GM23338 (cell line): ENCODE measurements at regions not wholly inside any gene's neighbourhood (a gene's known extent, or its start where the extent isn't known, plus 50 kb on each side); places are given as distances from the start of the nearest gene placed in this dataset.

Experiments used
- CREB1 ChIP-seq: fragments of 250-450 bp; sonication (Bioruptor Pico); IDR thresholded peaks from 2 replicates; pipeline ENCODE4 v1.5.0; 2020; ENCODE audit warnings: low read depth, mild to moderate bottlenecking, moderate library complexity
- CTCF ChIP-seq, 2 experiments: fragments of 200-600 bp in 1 of 2; sonication (generic) in 1 of 2; conservative IDR thresholded peaks; 2 replicates each; pipeline versions ENCODE4 v1.5.1 to v1.6.1; 2016 to 2017; ENCODE audit warnings: antibody characterized with exemption in 2 of 2, low read depth in 2 of 2, mild to moderate bottlenecking in 2 of 2, moderate library complexity in 1 of 2
- EZH2 ChIP-seq: fragments of 200-600 bp; sonication (generic); IDR thresholded peaks from one replicate; pipeline ENCODE4 v1.8.0; 2017; ENCODE audit warnings: antibody characterized with exemption, mild to moderate bottlenecking, low read depth; ENCODE audit not compliant: unreplicated experiment
- EZH2phosphoT487 ChIP-seq: fragments of 200-600 bp; sonication (generic); IDR thresholded peaks from one replicate; pipeline ENCODE4 v1.8.1; 2018; ENCODE audit warnings: antibody characterized with exemption; ENCODE audit not compliant: unreplicated experiment
- POLR2AphosphoS5 ChIP-seq: IDR thresholded peaks from 2 replicates; pipeline ENCODE4 v1.6.1; 2016; ENCODE audit warnings: antibody characterized with exemption, low read depth
- STAT1 ChIP-seq: IDR thresholded peaks from one replicate; pipeline ENCODE4 v1.6.1; 2016; ENCODE audit warnings: antibody characterized with exemption; ENCODE audit not compliant: unreplicated experiment
- ZNF114 ChIP-seq: fragments of 250-450 bp; sonication (Bioruptor Pico); IDR thresholded peaks from 2 replicates; pipeline ENCODE4 v1.5.0; 2020; ENCODE audit warnings: mild to moderate bottlenecking, moderate library complexity
- TF ChIP-seq, protein P1 (sequence below): IDR thresholded peaks from one replicate; pipeline ENCODE4 v1.6.1; 2018; ENCODE audit warnings: antibody characterized with exemption; ENCODE audit not compliant: unreplicated experiment

DNA sequence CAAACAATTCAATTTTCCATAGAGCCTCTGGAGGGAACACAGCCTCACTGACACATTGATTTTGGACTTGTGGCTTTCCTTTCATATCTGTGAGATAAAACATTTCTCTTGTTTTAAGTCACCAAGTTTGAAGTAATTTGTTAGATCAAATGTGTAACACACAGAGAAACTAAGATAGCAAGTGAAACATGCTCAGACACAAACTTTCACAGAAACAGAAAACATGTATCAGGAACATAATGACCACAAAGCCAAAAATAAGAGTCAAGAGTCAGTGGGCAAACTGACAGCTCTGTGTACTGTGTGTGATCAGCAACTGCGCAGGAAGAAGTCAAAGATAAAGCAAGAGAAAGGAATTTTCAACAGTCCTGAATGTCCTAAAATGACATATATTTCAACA is 1237.5 kb downstream of the AMY1C start:
- TF ChIP-seq CREB1 (CRISPR knock-in tag) = no peak
- TF ChIP-seq CTCF (conservative IDR thresholded peaks at IDR 0.05; ENCODE audit: low read depth in 2 of 2) = no peak
- TF ChIP-seq EZH2 = no peak
- TF ChIP-seq POLR2AphosphoS5 = no peak
- TF ChIP-seq EZH2phosphoT487 = no peak
- TF ChIP-seq, protein P1, sequence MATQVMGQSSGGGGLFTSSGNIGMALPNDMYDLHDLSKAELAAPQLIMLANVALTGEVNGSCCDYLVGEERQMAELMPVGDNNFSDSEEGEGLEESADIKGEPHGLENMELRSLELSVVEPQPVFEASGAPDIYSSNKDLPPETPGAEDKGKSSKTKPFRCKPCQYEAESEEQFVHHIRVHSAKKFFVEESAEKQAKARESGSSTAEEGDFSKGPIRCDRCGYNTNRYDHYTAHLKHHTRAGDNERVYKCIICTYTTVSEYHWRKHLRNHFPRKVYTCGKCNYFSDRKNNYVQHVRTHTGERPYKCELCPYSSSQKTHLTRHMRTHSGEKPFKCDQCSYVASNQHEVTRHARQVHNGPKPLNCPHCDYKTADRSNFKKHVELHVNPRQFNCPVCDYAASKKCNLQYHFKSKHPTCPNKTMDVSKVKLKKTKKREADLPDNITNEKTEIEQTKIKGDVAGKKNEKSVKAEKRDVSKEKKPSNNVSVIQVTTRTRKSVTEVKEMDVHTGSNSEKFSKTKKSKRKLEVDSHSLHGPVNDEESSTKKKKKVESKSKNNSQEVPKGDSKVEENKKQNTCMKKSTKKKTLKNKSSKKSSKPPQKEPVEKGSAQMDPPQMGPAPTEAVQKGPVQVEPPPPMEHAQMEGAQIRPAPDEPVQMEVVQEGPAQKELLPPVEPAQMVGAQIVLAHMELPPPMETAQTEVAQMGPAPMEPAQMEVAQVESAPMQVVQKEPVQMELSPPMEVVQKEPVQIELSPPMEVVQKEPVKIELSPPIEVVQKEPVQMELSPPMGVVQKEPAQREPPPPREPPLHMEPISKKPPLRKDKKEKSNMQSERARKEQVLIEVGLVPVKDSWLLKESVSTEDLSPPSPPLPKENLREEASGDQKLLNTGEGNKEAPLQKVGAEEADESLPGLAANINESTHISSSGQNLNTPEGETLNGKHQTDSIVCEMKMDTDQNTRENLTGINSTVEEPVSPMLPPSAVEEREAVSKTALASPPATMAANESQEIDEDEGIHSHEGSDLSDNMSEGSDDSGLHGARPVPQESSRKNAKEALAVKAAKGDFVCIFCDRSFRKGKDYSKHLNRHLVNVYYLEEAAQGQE = no peak
- no peak for TF ChIP-seq ZNF114 (CRISPR knock-in tag)
- TF ChIP-seq STAT1 = no peak
